Ramos (cell line): ENCODE measurements at regions not wholly inside any gene's neighbourhood (a gene's known extent, or its start where the extent isn't known, plus 50 kb on each side); places are given as distances from the start of the nearest gene placed in this dataset.
"Not testable (repeated sequence)": the region's sequence is repeated elsewhere in the genome, so short reads cannot be mapped to it uniquely, and the experiment has no call there.

Experiments
- in situ Hi-C: fragments of 300-500 bp; cut with MboI; formaldehyde crosslinking; loops from one replicate; pipeline ENCODE4 v1.14.3; 2022; ENCODE audit warnings: low sequenced_read_pairs; ENCODE audit not compliant: unreplicated experiment

DNA sequence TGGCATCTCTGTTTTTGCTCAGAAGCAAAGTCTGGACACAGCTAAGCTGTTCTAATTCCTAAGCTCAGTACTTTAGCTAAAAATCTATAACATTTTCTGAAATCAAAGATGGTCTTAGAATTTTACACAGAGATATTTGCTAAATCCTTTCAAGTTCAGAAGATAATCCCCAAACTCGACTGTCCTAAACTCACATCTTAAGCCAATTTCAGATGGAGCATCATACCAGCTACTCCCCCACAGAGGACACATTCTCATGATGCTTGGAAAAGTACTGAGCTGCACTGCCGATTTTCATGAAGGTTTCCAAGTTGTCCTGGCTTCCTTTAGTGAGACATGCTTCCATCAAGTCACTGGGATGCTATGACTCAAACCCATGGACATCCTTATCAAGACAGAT, 535.5 kb downstream of the SUCLG1 start:
- in situ Hi-C loops = no loop called here

DNA sequence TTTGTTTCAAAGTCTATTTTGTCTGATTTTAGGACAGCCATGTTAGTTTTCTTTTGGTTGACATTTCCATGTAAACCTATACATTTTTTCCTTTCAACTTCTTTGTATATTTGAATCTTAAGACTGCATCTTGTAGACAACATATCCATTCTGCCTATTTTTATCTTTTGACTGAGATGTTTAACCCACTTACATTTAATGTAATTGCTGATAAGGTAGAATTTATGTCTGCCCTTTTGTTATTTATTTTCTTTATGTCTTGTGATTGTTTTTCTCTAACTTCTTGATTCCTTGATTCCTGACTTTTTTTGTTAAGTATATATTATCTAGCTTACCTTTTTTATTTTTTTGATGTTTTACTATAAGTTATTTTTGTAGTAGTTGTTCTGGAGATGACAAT, 542.5 kb downstream of the SUCLG1 start:
- in situ Hi-C loops = no loop called here

DNA sequence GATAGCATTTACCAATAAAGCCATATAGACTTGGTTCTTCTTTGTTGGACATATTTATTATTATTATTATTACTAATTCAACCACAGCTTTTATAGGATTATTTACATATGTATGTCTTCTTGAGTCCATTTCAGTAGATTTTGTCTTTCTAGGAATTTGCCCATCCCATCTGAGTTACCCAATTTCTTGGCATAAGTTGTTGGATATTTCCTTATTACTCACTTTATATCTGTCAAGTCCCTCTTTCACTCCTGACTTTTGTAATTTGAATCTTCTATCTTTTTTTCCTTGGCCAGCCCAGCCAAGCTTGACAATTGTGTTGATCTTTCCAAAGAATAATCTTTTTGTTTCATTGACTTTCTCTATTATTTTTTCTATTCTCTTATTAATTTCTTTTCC, 543.7 kb downstream of the SUCLG1 start:
- in situ Hi-C loops = no loop called here

DNA sequence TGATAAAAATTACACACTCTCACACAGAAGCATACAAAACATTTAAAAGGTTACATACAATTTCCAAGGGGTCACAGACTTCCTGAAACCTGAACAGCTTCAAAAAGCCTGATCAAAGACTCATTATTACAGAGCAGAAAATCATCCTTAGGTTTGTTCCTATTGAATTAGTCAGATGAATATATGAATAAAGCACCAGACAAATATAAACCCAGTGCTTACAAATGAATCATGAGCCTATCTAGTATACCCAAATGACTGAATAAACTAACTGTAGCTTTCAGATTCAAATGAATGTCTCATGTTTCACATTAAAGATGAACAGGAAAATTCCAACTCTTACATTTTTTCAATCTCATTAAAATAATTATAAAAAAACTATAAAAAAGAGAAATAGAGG, 550.3 kb downstream of the SUCLG1 start:
- in situ Hi-C loops = no loop called here

DNA sequence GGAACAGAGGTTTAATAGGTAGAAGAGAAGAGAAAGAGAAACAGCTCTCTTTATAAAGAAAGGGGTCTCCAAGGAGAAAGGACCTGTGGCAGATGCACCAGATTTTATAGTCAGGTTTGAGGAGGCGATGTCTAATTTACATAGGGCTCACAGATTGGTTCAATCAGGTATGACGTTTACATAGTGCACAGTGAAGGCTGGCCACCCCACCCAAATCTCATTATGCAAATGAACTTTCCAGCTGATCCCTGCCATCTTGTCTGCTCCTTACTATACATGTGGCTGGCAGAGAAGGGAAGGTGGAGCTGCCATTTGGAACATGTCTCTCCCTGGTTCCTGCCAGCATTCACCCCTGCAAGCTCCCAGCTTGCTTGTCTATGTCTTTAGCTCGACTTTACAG, 557.8 kb downstream of the SUCLG1 start:
- in situ Hi-C loops = no loop called here

DNA sequence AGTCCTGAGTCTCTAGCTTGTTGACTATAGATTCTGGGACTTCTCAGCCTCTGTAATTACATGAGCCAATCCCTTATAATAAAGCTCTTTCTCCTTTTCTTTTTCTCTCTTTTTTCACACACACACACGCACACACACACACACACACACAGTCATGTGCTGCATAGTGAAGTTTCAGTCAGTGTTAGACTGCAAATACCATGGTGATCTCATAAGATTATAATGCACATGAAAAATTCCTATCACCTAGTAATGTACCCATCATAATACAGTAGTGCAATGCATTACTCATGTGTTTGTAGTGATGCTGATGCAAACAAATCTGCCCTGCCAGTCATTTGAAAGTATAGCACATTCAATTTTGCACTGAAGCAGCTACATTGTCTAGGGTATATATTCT, 558.2 kb downstream of the SUCLG1 start:
- in situ Hi-C loops = no loop called here

DNA sequence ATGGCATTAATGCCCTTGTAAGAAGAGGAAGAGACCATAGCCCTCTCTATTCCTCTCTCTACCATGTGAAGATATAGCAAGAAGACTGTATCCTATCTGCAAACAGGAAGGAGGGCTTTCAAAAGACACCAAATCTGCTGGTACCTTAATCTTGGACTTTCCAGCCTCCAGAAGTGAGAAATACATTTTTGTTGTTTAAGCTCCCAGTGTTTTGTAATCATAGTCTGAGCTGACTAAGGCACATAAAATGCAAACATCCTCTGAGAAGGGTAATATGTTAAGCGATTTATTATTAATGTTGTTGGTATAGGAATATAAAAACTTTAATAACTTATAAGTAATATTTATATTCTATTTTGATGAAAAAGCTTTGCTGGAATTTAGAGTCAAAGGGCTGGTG, 559.8 kb downstream of the SUCLG1 start:
- in situ Hi-C loops = no loop called here

DNA sequence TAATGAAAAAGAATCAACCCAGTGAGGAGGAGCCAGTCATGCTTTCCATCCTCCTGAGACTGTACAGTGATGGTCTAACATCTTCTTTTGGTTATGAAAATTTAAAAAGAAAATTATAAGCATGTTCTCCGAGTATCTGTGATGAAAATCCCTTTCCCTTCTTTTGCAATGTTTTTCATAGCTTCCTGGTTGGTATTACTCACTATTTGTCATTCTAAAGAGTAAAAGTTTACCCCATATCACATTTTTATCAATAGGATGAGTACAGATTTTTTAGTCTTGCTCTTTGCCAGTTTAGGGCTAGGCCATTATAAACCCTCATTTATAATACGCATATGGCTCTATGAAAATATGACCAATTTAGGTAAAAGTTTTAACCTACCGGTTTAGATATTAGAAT, 564.1 kb downstream of the SUCLG1 start:
- in situ Hi-C loops = no loop called here

DNA sequence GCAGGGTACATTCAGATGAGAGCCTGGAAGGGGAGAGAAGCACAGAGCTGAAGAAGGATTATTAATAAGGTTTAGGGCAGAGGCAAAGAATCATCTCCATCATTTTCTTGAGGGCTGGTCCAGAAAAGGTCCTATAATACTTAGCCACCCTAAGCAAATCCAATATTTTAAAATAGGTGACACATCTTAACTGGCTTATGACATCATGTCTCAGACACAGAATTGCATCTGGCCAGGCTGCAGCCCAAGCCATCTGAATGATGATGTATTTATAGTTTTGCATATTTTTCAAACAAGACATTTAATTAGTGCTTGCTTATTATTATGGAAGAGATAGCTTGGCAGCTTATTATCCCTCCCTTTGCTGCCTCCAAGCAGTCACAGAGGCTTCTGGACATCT, 571.3 kb downstream of the SUCLG1 start:
- in situ Hi-C loops = no loop called here

DNA sequence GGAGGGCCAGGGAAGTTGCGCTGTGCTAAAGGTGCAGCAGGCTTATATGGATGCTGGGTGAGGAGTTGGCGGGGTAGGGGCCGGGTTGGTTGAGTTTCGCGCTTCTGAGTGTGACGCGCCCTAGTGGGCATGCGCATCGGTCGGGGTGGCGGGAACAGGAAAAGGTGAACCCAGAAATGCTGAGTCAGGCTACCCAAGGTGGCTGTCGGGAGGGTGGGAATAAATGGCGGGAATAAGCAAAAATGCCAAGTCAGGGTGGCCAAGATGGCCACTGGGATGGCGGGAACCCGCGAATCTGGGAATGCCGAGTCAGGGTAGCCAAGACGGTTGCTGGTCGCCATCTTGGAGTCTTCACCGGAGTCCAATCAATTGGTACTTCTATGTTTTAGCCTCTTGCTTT, 580.0 kb downstream of the SUCLG1 start:
- in situ Hi-C loops = no loop called here

DNA sequence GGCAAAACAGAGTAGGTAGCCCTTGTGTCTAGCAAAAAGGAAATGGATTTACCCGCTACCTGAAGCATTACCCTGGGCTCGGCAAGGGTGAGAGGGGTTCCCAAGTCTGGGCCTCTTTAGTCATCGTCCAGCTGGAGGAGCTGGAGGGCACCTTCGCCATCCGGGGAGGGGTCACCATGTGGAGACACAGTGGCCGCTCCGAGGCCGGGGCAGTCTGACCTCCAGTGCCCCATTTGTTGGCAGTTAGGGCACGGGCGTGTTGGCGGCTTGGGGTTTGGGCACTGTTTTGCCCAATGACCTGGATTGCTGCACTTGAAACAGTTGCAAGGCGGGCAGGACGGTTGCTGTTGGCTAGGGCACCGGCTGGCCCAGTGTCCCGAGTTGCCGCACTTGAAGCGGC, 581.8 kb downstream of the SUCLG1 start:
- in situ Hi-C loops = not testable (repeated sequence)

DNA sequence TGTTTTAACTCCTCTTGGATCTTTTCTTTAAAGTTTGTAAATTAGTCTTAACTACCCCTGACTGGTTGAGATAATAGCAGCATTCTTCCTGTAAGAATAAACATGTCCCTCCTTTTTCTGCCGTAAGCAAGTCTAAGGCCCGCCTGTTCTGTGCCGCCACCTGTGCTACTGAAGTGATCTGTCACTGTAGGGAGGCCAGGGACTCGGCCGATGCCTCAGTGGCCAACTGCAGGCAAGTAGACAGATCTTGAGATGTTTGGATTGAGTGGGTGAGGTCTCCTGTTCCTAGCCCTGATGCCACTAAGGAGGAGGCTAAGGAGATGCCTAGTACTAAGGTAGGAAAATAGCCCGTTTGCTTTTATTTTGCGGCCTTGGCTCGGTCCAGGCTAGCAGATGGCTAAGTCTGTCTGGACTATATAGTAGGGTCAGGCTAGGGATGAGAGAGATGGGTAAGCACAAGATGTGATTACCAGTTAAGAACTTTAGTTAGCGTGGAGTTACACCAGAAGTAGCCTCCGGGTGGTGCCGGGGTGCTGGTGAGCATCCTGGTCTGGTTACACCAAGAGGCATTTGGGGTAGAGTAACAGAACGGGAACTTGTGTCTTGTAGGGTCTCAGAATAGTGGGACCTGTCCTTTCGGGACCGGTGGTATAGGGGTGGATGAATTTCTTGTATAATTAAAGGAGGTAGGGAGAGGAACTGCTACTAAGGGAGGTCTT, 584.2 kb downstream of the SUCLG1 start:
- in situ Hi-C loops = no loop called here

DNA sequence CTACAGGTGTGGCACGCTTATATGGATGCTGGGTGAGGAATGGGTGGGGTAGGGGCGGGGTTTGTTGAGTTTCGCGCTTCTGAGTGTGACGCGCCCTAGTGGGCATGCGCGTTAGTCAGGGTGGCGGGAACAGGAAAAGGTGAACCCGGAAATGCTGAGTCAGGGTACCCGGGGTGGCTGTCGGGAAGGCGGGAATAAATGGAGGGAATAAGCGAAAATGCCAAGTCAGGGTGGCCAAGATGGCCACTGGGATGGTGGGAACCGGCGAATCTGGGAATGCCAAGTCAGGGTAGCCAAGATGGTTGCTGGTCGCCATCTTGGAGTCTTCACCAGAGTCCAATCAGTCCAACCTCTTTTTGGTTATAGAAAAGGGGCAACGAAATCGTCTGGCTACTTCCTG, 585.0 kb downstream of the SUCLG1 start:
- in situ Hi-C loops = no loop called here

DNA sequence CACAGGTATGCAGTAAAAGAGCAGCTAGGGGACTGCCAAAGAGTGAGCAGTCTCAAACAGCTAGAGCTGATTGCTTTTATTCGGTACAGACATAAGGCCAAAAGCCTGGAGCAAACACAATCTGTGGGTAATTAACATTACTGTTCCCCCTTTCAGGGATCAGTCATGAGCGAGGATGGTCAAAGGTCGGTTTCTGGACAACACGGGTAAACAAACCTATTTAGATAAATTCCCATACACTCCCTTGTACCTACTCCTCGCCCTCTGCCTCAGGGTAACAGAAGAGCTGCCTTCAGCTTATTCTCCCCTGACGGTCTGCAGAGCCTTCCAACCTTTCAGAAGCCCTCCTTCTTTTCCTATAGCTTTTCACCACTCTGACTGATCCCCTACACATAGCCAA, 586.0 kb downstream of the SUCLG1 start:
- in situ Hi-C loops = no loop called here

DNA sequence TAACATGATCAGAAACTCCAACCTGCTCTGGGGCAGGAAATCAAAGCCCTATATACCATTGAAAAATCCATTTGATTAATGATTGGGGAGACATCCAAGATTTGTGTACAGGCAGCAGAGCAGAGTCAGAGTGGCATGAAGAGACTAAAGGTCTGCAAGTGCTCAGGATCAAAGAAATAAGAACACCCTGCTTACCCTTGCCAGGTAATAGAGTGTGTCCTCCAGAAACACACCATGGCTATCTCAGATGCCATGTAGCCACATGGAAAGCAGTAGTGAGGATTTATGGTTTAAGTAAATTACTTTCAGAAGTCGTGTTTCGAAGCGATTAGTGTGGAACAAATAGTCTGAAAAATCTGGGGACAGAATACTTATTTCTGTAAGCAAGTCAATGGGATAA, 592.9 kb downstream of the SUCLG1 start:
- in situ Hi-C loops = no loop called here

DNA sequence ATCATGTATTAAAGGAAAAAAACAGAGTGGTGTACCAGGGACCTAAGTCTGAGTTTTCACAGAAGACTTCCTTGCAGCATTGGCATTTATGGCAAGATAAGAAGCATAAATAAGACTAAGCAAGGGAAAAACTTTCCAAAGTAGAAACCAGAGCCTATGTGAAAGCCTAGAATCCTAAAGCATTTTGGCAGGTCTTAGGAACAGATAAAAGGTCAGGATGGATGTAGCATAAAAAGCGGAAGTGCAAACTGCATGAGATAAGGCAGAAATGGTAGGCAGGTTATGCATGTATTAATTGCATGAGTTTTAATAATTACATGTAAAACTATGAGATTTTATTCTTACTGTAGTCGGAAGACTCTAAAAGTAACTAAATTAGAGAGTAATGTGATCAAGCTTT, 596.5 kb downstream of the SUCLG1 start:
- in situ Hi-C loops = no loop called here

DNA sequence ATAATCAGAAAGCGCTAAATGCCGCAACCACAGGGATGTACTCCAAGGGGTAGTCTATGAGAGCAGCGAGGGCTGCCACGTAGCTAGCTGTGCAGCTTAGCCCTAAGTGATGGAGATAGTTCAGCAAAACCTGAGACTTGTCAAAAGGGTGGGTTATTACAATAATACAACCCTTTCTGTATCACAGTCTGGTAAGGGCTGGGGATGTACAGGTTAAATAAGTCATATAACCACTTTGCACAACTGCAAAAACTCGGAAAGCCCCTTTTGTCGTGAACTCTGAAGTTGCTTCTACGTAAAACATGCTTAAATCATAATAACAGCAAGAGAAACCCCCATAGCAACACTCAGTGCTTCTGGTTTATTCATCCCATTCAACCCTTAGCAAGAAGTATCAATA, 598.8 kb downstream of the SUCLG1 start:
- in situ Hi-C loops = no loop called here

DNA sequence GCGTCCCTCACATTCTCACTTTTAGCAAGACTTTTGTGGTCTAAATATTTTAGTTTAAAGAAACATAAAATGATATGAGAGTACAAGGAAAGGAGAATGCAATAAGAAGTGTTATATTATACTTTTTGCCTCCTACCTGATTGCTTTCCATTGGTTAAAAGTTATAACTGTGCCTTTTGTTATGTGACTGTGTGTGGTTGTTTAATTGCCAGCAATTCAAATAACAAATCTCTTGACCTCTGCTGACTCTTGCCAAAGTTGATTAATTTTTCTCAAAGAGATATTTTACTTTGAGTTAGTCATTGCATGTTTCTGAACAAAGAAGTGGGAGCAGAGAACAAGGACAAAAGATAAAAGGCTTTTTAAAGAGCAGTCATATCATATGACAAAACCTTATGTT, 599.5 kb downstream of the SUCLG1 start:
- in situ Hi-C loops = no loop called here

DNA sequence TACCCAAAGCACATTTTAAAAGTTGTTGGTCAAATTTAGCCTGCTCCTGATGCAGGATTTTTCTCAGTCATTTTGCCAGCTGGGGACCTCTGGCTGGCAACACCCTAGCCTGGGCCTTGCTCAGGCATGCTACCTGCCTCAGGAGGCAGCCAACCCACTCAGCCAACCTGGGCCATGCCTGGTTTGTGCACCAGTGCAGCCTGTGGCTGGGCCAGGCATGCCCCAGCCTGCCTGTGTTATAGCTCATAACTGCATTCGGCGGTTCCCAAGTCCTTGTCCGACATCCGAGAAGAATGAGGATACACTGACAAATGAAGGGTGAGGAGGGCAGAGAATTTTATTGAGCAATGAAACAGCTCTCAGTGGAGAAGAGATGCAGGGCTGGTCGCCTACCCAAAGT, 608.0 kb downstream of the SUCLG1 start:
- in situ Hi-C loops = no loop called here

DNA sequence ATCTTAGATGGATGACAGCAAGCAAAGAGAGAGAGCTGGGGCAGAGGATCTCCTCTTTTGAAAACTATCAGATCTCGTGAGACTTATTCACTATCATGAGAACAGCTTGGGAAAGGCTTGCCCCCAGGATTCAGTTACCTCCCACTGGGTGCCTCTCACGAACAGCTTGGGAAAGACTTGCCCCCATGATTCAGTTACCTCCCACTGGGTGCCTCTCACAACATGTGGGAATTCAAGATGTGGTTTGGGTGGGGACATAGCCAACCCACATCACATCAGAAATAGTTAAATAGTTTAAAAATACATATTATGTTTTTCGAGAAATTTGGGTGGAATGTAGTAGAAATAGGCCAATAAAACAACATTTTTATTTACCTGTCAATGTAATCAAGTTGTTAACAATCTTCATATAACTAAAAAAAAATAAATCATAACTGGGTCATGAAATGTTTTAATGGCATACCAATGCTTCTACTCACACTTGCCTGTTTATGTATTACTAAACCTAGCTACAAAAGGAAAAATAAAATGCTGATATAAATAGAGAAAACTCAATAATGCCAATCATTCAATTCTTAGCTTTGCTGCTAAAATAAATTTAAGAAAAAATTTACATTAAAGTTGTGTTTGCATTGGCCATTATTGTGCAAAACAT, 608.9 kb downstream of the SUCLG1 start:
- in situ Hi-C loops = no loop called here

DNA sequence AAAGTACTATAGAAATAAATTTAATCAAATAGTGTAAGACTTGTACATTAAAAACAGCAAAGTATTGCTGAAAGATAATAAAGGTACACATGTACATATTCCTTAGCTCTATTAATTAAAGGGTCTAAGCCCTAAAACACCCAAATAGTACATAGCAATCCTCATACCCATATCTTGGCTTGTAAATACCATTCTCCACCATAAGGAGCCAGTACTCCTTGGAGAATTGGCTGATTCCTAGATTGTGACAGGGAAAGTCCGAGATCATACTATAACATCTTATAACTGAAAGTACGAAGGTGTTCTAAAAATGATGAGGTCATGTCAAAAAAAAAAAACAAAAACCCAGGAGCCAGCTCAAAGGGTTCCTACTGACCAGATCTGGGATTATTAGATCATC, 614.6 kb downstream of the SUCLG1 start:
- in situ Hi-C loops = no loop called here

DNA sequence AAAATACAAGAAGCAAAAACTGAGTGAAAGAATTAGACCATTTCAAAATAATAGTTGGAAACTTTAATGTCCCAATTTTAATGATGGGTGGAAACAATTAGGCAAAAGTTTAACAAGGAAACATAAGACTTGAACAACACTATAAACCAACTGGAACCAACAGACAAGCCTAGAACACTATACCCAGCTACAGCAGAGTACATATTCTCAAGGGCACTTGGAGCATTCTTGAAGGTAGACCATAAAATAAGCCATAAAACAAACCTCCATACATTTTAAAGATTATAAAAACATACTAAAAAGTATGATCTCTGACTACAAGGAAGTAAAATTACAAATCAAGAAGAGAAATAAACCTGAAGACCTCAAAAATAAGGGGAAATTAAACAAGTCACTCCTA, 616.7 kb downstream of the SUCLG1 start:
- in situ Hi-C loops = no loop called here
